ENCODE measurements at regions not wholly inside any gene's neighbourhood (a gene's known extent, or its start where the extent isn't known, plus 50 kb on each side); places are given as distances from the start of the nearest gene placed in this dataset.
A peak's percentile ranks its signal among the peaks of the same experiment; 100 is the strongest.

GRCh38 chr6:11426571-11426970 lies 111.0 kb upstream of the TMEM170B start:
- Histone ChIP-seq H2BK120ac (ENCODE audit: insufficient read depth, low read length, poor library complexity) (no peak overlapping the region), H2AFZ (ENCODE audit: insufficient read depth, low read length, poor library complexity) (no peak overlapping the region), H3K79me1 (ENCODE audit: low read length) (peaks cover 22% of the 10 kb centered on the region), H3K9ac (ENCODE audit: low read length) (no peak overlapping the region), H2AK5ac (ENCODE audit: low read length) (no peak overlapping the region), H3K14ac (ENCODE audit: low read length) (no peak overlapping the region), H3K27ac (ENCODE audit: low read depth, low read length) (no peak overlapping the region), H2BK12ac (ENCODE audit: low read length) (no peak overlapping the region), H4K8ac (ENCODE audit: low read depth, low read length) (no peak overlapping the region), H3K36me3 (ENCODE audit: control insufficient read depth in 1 of 2, insufficient read depth in 2 of 2, low read length in 2 of 2) (peaks cover 0 to 1% of the 10 kb centered on the region in 2 experiments), H4K12ac (ENCODE audit: low read depth, low read length) (no peak overlapping the region), H3K27me3 (ENCODE audit: insufficient read depth, low read length) (no peaks in the 10 kb centered on the region), H3K4me2 (ENCODE audit: low read length) (no peak overlapping the region), H3K4me3 (ENCODE audit: low read depth, low read length) (no peak overlapping the region), H3K18ac (ENCODE audit: low read length) (no peak overlapping the region), H3K4ac (ENCODE audit: low read depth, low read length) (no peak overlapping the region), H3K4me1 (ENCODE audit: control insufficient read depth in 1 of 2, insufficient read depth in 2 of 2, low read length in 2 of 2) (peaks cover 16 to 38% of the 10 kb centered on the region in 2 experiments), H3K79me2 (ENCODE audit: control insufficient read depth, insufficient read depth, low read length, poor library complexity) (no peaks in the 10 kb centered on the region), H2BK5ac (ENCODE audit: low read depth, low read length, poor library complexity) (peak overlapping the region; percentile 55), H3K23ac (ENCODE audit: low read length) (no peak overlapping the region), H3K9me3 (ENCODE audit: insufficient read depth, low read depth, low read length) (no peaks in the 10 kb centered on the region), H4K91ac (ENCODE audit: low read depth, low read length) (no peak overlapping the region)
- peak; percentile 88 to 93 for DNase-seq
- WGBS (ENCODE audit: extremely low coverage, insufficient coverage, insufficient read length), result no CpG with 5 or more reads among the region's 2 CpGs

GRCh38 chr6:11425876-11426275 lies 111.7 kb upstream of the TMEM170B start:
- H3K23ac ChIP-seq (ENCODE audit: low read length), result no peak overlapping the region
- peaks cover 0 to 1% of the 10 kb centered on the region in 2 experiments for H3K36me3 ChIP-seq (ENCODE audit: control insufficient read depth in 1 of 2, insufficient read depth in 2 of 2, low read length in 2 of 2)
- no peak overlapping the region for H2BK5ac ChIP-seq (ENCODE audit: low read depth, low read length, poor library complexity)
- H3K9me3 ChIP-seq (ENCODE audit: insufficient read depth, low read depth, low read length), result no peaks in the 10 kb centered on the region
- no peak overlapping the region for H3K9ac ChIP-seq (ENCODE audit: low read length)
- H3K4me1 ChIP-seq (ENCODE audit: control insufficient read depth in 1 of 2, insufficient read depth in 2 of 2, low read length in 2 of 2), result peaks cover 16 to 38% of the 10 kb centered on the region in 2 experiments
- peaks cover 22% of the 10 kb centered on the region for H3K79me1 ChIP-seq (ENCODE audit: low read length)
- H3K27me3 ChIP-seq (ENCODE audit: insufficient read depth, low read length), result no peaks in the 10 kb centered on the region
- peak overlapping the region; percentile 67 for H2BK12ac ChIP-seq (ENCODE audit: low read length)
- no CpG with 5 or more reads among the region's 1 CpG for WGBS (ENCODE audit: extremely low coverage, insufficient coverage, insufficient read length)
- H3K4me3 ChIP-seq (ENCODE audit: low read depth, low read length), result no peak overlapping the region
- no peak overlapping the region for H3K4me2 ChIP-seq (ENCODE audit: low read length)
- no peak overlapping the region for H3K18ac ChIP-seq (ENCODE audit: low read length)
- H3K79me2 ChIP-seq (ENCODE audit: control insufficient read depth, insufficient read depth, low read length, poor library complexity), result no peaks in the 10 kb centered on the region
- no peak for DNase-seq
- H4K12ac ChIP-seq (ENCODE audit: low read depth, low read length), result no peak overlapping the region
- peak overlapping the region; percentile 85 for H2AK5ac ChIP-seq (ENCODE audit: low read length)
- no peak overlapping the region for H3K4ac ChIP-seq (ENCODE audit: low read depth, low read length)
- no peak overlapping the region for H3K27ac ChIP-seq (ENCODE audit: low read depth, low read length)
- H3K14ac ChIP-seq (ENCODE audit: low read length), result no peak overlapping the region
- peak overlapping the region; percentile 32 for H4K91ac ChIP-seq (ENCODE audit: low read depth, low read length)
- peak overlapping the region; percentile 64 for H2BK120ac ChIP-seq (ENCODE audit: insufficient read depth, low read length, poor library complexity)
- no peak overlapping the region for H2AFZ ChIP-seq (ENCODE audit: insufficient read depth, low read length, poor library complexity)
- H4K8ac ChIP-seq (ENCODE audit: low read depth, low read length), result no peak overlapping the region

- Histone ChIP-seq H3K79me2 (ENCODE audit: control insufficient read depth, insufficient read depth, low read length, poor library complexity) (no peaks in the 10 kb centered on the region), H3K18ac (ENCODE audit: low read length) (no peak overlapping the region), H3K27ac (ENCODE audit: low read depth, low read length) (no peak overlapping the region), H3K27me3 (ENCODE audit: insufficient read depth, low read length) (no peaks in the 10 kb centered on the region), H3K79me1 (ENCODE audit: low read length) (peaks cover 22% of the 10 kb centered on the region), H3K4me2 (ENCODE audit: low read length) (no peak overlapping the region), H3K9me3 (ENCODE audit: insufficient read depth, low read depth, low read length) (no peaks in the 10 kb centered on the region), H2BK120ac (ENCODE audit: insufficient read depth, low read length, poor library complexity) (no peak overlapping the region), H2AFZ (ENCODE audit: insufficient read depth, low read length, poor library complexity) (no peak overlapping the region), H2AK5ac (ENCODE audit: low read length) (no peak overlapping the region), H3K14ac (ENCODE audit: low read length) (no peak overlapping the region), H4K8ac (ENCODE audit: low read depth, low read length) (no peak overlapping the region), H2BK5ac (ENCODE audit: low read depth, low read length, poor library complexity) (no peak overlapping the region), H3K9ac (ENCODE audit: low read length) (no peak overlapping the region), H3K4me3 (ENCODE audit: low read depth, low read length) (no peak overlapping the region), H3K4me1 (ENCODE audit: control insufficient read depth in 1 of 2, insufficient read depth in 2 of 2, low read length in 2 of 2) (peaks cover 16 to 38% of the 10 kb centered on the region in 2 experiments), H3K23ac (ENCODE audit: low read length) (no peak overlapping the region), H4K91ac (ENCODE audit: low read depth, low read length) (no peak overlapping the region), H2BK12ac (ENCODE audit: low read length) (no peak overlapping the region), H3K4ac (ENCODE audit: low read depth, low read length) (no peak overlapping the region), H3K36me3 (ENCODE audit: control insufficient read depth in 1 of 2, insufficient read depth in 2 of 2, low read length in 2 of 2) (peaks cover 0 to 1% of the 10 kb centered on the region in 2 experiments), H4K12ac (ENCODE audit: low read depth, low read length) (no peak overlapping the region)
- no CpG with 5 or more reads among the region's 5 CpGs for WGBS (ENCODE audit: extremely low coverage, insufficient coverage, insufficient read length)
- DNase-seq, result peak; percentile 59 to 91
Measured at GRCh38 chr6:11425431-11425871, 112.1 kb upstream of the TMEM170B start.

- Histone ChIP-seq H4K12ac (ENCODE audit: low read depth, low read length) (no peak overlapping the region), H2AFZ (ENCODE audit: insufficient read depth, low read length, poor library complexity) (no peak overlapping the region), H3K27ac (ENCODE audit: low read depth, low read length) (no peak overlapping the region), H2AK5ac (ENCODE audit: low read length) (peak overlapping the region; percentile 67), H4K91ac (ENCODE audit: low read depth, low read length) (no peak overlapping the region), H3K4me3 (ENCODE audit: low read depth, low read length) (no peak overlapping the region), H3K27me3 (ENCODE audit: insufficient read depth, low read length) (no peaks in the 10 kb centered on the region), H2BK120ac (ENCODE audit: insufficient read depth, low read length, poor library complexity) (peak overlapping the region; percentile 11), H3K36me3 (ENCODE audit: control insufficient read depth in 1 of 2, insufficient read depth in 2 of 2, low read length in 2 of 2) (no peaks in the 10 kb centered on the region), H3K79me2 (ENCODE audit: control insufficient read depth, insufficient read depth, low read length, poor library complexity) (no peaks in the 10 kb centered on the region), H3K4me2 (ENCODE audit: low read length) (no peak overlapping the region), H3K23ac (ENCODE audit: low read length) (no peak overlapping the region), H3K9me3 (ENCODE audit: insufficient read depth, low read depth, low read length) (peaks cover 3% of the 10 kb centered on the region), H2BK12ac (ENCODE audit: low read length) (peak overlapping the region; percentile 57), H2BK5ac (ENCODE audit: low read depth, low read length, poor library complexity) (peak overlapping the region; percentile 21), H3K79me1 (ENCODE audit: low read length) (peaks cover 17% of the 10 kb centered on the region), H3K4ac (ENCODE audit: low read depth, low read length) (no peak overlapping the region), H3K4me1 (ENCODE audit: control insufficient read depth in 1 of 2, insufficient read depth in 2 of 2, low read length in 2 of 2) (peaks cover 14 to 33% of the 10 kb centered on the region in 2 experiments), H4K8ac (ENCODE audit: low read depth, low read length) (peak overlapping the region; percentile 17), H3K14ac (ENCODE audit: low read length) (no peak overlapping the region), H3K9ac (ENCODE audit: low read length) (no peak overlapping the region), H3K18ac (ENCODE audit: low read length) (peak overlapping the region; percentile 64)
- DNase-seq, result peak in 1 of 2 donors; percentile 36
- WGBS (ENCODE audit: extremely low coverage, insufficient coverage, insufficient read length), result no CpG with 5 or more reads among the region's 4 CpGs
Measured at GRCh38 chr6:11424395-11425034, 113.0 kb upstream of the TMEM170B start.
